ENCODE measurements at regions not wholly inside any gene's neighbourhood (a gene's known extent, or its start where the extent isn't known, plus 50 kb on each side); places are given as distances from the start of the nearest gene placed in this dataset.
"Not testable (repeated sequence)": the region's sequence is repeated elsewhere in the genome, so short reads cannot be mapped to it uniquely, and the experiment has no call there.

GRCh38 chrX:65971151-65971550, 68.7 kb downstream of the VSIG4 start:
- DNase-seq, result no peak

- DNase-seq, result not testable (repeated sequence)
These were observed 72.7 kb downstream of the VSIG4 start for GRCh38 chrX:65967159-65967558.

GRCh38 chrX:65961714-65962113, 78.2 kb downstream of the VSIG4 start:
- DNase-seq, result no peak

GRCh38 chrX:65948103-65948502, 91.8 kb downstream of the VSIG4 start:
- no peak for DNase-seq

GRCh38 chrX:65941775-65942174, 98.1 kb downstream of the VSIG4 start:
- DNase-seq, result no peak

- no peak for DNase-seq
These were observed 106.7 kb downstream of the VSIG4 start for GRCh38 chrX:65933085-65933589.

GRCh38 chrX:65932173-65933084, 107.5 kb downstream of the VSIG4 start:
- DNase-seq, result no peak

- DNase-seq, result no peak
These were observed 111.4 kb downstream of the VSIG4 start for GRCh38 chrX:65928522-65928921.

- DNase-seq, result not testable (repeated sequence)
These were observed 112.5 kb downstream of the VSIG4 start for GRCh38 chrX:65927386-65927785.

GRCh38 chrX:65926095-65927019, 113.5 kb downstream of the VSIG4 start:
- DNase-seq, result no peak

- no peak for DNase-seq
These were observed 114.3 kb downstream of the VSIG4 start for GRCh38 chrX:65925592-65925991.

- DNase-seq, result no peak
These were observed 114.9 kb downstream of the VSIG4 start for GRCh38 chrX:65925005-65925404.

GRCh38 chrX:65921363-65921762, 118.5 kb downstream of the VSIG4 start:
- no peak for DNase-seq

- DNase-seq, result peak; percentile 75
These were observed 119.3 kb downstream of the VSIG4 start for GRCh38 chrX:65920620-65921019.

GRCh38 chrX:65910899-65911298, 129.0 kb downstream of the VSIG4 start:
- DNase-seq, result no peak

GRCh38 chrX:65903750-65904149, 136.1 kb downstream of the VSIG4 start:
- no peak for DNase-seq

- DNase-seq, result no peak
These were observed 137.9 kb downstream of the VSIG4 start for GRCh38 chrX:65902011-65902410.

- DNase-seq, result no peak
These were observed 138.7 kb downstream of the VSIG4 start for GRCh38 chrX:65900850-65901844.

- DNase-seq, result no peak
These were observed 145.7 kb downstream of the VSIG4 start for GRCh38 chrX:65894133-65894532.

- not testable (repeated sequence) for DNase-seq
These were observed 148.1 kb downstream of the VSIG4 start for GRCh38 chrX:65891817-65892216.

GRCh38 chrX:65888150-65888549, 151.7 kb downstream of the VSIG4 start:
- not testable (repeated sequence) for DNase-seq

GRCh38 chrX:65883556-65883955, 156.3 kb downstream of the VSIG4 start:
- DNase-seq, result no peak
